ENCODE measurements at regions not wholly inside any gene's neighbourhood (a gene's known extent, or its start where the extent isn't known, plus 50 kb on each side); places are given as distances from the start of the nearest gene placed in this dataset.

- Histone ChIP-seq H3K27me3 (ENCODE audit: low read length) (no peaks in the 10 kb centered on the region), H2AFZ (ENCODE audit: low read length) (no peak overlapping the region), H3K9me3 (ENCODE audit: low read length) (no peaks in the 10 kb centered on the region), H3K9me2 (replicated peaks; ENCODE audit: low read length) (no peaks in the 10 kb centered on the region), H3K27ac (ENCODE audit: low read length) (no peak overlapping the region), H3K36me3 (ENCODE audit: low read depth, low read length) (no peaks in the 10 kb centered on the region), H4K20me1 (ENCODE audit: low read length) (no peaks in the 10 kb centered on the region), H3F3A (ENCODE audit: low read length, unreplicated experiment) (no peaks in the 10 kb centered on the region), H3K4me2 (ENCODE audit: low read length) (no peak overlapping the region), H3K4me1 (ENCODE audit: insufficient read depth, low read length) (peaks cover 36% of the 10 kb centered on the region), H3K4me3 (ENCODE audit: low read length) (no peak overlapping the region), H3K79me2 (ENCODE audit: low read length) (no peaks in the 10 kb centered on the region), H3K9ac (ENCODE audit: low read length) (no peak overlapping the region)
- ATAC-seq = no peak
- DNase-seq = no peak
- intact Hi-C loops (cut with micrococcal nuclease) = no loop called here
- no TSS peak for BruUV-seq (replicated peaks)
- TF ChIP-seq, protein P1, sequence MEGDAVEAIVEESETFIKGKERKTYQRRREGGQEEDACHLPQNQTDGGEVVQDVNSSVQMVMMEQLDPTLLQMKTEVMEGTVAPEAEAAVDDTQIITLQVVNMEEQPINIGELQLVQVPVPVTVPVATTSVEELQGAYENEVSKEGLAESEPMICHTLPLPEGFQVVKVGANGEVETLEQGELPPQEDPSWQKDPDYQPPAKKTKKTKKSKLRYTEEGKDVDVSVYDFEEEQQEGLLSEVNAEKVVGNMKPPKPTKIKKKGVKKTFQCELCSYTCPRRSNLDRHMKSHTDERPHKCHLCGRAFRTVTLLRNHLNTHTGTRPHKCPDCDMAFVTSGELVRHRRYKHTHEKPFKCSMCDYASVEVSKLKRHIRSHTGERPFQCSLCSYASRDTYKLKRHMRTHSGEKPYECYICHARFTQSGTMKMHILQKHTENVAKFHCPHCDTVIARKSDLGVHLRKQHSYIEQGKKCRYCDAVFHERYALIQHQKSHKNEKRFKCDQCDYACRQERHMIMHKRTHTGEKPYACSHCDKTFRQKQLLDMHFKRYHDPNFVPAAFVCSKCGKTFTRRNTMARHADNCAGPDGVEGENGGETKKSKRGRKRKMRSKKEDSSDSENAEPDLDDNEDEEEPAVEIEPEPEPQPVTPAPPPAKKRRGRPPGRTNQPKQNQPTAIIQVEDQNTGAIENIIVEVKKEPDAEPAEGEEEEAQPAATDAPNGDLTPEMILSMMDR (conservative IDR thresholded peaks at IDR 0.05; ENCODE audit: low read depth, low read length) = no peak
- no peak for TF ChIP-seq EZH2 (IDR thresholded peaks at IDR 0.05; ENCODE audit: low read length, unreplicated experiment)
- no peak for TF ChIP-seq EZH2phosphoT487 (IDR thresholded peaks at IDR 0.05; ENCODE audit: borderline replicate concordance, low read length)
- ChIA-PET POLR2A (ENCODE audit: unreplicated experiment) (no interaction called here), CTCF (no interaction called here)
These were observed 95.0 kb downstream of the DUSP6 start for GRCh38 chr12:89257340-89257739.

DNA sequence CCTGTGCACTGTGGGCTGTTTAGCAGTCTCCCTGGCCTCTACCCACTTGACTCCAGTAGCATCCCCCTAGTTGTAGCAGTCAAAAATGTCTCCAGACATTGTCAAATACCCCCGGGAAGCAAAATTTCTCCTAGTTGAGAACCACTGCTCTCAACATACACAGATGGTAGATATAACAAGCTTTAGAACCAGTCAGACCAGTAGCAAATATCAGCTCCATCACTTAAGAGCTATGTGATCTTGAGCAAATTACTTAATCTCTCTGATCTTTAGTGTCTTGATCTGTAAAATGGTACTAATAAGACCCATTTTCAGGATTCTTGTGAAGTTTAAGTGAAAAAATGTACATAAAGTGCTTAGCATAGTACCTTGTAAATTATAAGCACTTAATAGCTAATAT, 96.2 kb downstream of the DUSP6 start:
- intact Hi-C loops (cut with micrococcal nuclease) = no loop called here
- ChIA-PET CTCF (no interaction called here), POLR2A (ENCODE audit: unreplicated experiment) (no interaction called here)
- ATAC-seq = no peak
- Histone ChIP-seq H3K9ac (ENCODE audit: low read length) (no peak overlapping the region), H3K9me3 (ENCODE audit: low read length) (no peaks in the 10 kb centered on the region), H3K4me3 (ENCODE audit: low read length) (no peak overlapping the region), H3K79me2 (ENCODE audit: low read length) (no peaks in the 10 kb centered on the region), H3K9me2 (replicated peaks; ENCODE audit: low read length) (no peaks in the 10 kb centered on the region), H3K27me3 (ENCODE audit: low read length) (no peaks in the 10 kb centered on the region), H3F3A (ENCODE audit: low read length, unreplicated experiment) (no peaks in the 10 kb centered on the region), H3K36me3 (ENCODE audit: low read depth, low read length) (no peaks in the 10 kb centered on the region), H2AFZ (ENCODE audit: low read length) (no peak overlapping the region), H3K4me2 (ENCODE audit: low read length) (no peak overlapping the region), H3K4me1 (ENCODE audit: insufficient read depth, low read length) (peaks cover 34% of the 10 kb centered on the region), H3K27ac (ENCODE audit: low read length) (no peak overlapping the region), H4K20me1 (ENCODE audit: low read length) (no peaks in the 10 kb centered on the region)
- peak; percentile 18 for DNase-seq
- TF ChIP-seq, protein P1 (conservative IDR thresholded peaks at IDR 0.05; ENCODE audit: low read depth, low read length) = no peak
- TF ChIP-seq EZH2phosphoT487 (IDR thresholded peaks at IDR 0.05; ENCODE audit: borderline replicate concordance, low read length) (no peak), EZH2 (IDR thresholded peaks at IDR 0.05; ENCODE audit: low read length, unreplicated experiment) (no peak)
- BruUV-seq (replicated peaks) = no TSS peak

DNA sequence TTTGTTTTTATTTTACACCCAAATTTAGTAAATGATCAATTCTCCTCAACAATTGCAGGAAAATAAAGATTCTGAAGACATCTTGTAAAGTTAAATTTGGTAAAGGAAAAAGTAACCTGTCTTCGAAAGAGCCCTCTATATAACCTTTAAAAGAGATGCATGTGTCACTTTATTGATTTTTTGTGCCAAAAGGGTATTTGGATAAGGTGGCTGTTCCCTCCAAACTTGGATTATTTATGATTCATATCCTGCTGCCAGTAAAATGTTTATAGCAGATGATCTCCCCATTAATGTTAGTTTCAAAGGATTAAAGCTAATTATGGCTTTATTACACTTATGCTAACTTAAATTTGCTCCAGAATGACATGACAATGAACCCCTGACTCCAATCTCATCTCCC, 98.8 kb downstream of the DUSP6 start:
- BruUV-seq (replicated peaks) = no TSS peak
- no peaks in the 10 kb centered on the region for H3K79me2 ChIP-seq (ENCODE audit: low read length)
- intact Hi-C loops (cut with micrococcal nuclease) = loop anchor here (5.0 kb wide), 1 partner anchor 94 kb away; no protein-coding TSS in a partner anchor
- ATAC-seq = peak; percentile 89
- POLR2A ChIA-PET (ENCODE audit: unreplicated experiment) = no interaction called here
- 0 out of 2 replicates have a peak overlapping the region, but pooled peaks have one; percentile 10 for H3K4me2 ChIP-seq (ENCODE audit: low read length)
- TF ChIP-seq EZH2 (IDR thresholded peaks at IDR 0.05; ENCODE audit: low read length, unreplicated experiment) (no peak), EZH2phosphoT487 (IDR thresholded peaks at IDR 0.05; ENCODE audit: borderline replicate concordance, low read length) (no peak)
- TF ChIP-seq, protein P1 (conservative IDR thresholded peaks at IDR 0.05; ENCODE audit: low read depth, low read length) = no peak
- no peak overlapping the region for H3K4me3 ChIP-seq (ENCODE audit: low read length)
- H3K9ac ChIP-seq (ENCODE audit: low read length) = peak overlapping the region; percentile 28; the same call in 1 of the 2 replicates
- H3K9me2 ChIP-seq (replicated peaks; ENCODE audit: low read length) = no peaks in the 10 kb centered on the region
- peak; percentile 89 for DNase-seq
- no peaks in the 10 kb centered on the region for H3F3A ChIP-seq (ENCODE audit: low read length, unreplicated experiment)
- no peak overlapping the region for H2AFZ ChIP-seq (ENCODE audit: low read length)
- peaks cover 26% of the 10 kb centered on the region for H3K4me1 ChIP-seq (ENCODE audit: insufficient read depth, low read length)
- CTCF ChIA-PET = no interaction called here
- no peaks in the 10 kb centered on the region for H4K20me1 ChIP-seq (ENCODE audit: low read length)
- H3K27ac ChIP-seq (ENCODE audit: low read length) = peak overlapping the region; percentile 84
- H3K9me3 ChIP-seq (ENCODE audit: low read length) = no peaks in the 10 kb centered on the region
- no peaks in the 10 kb centered on the region for H3K36me3 ChIP-seq (ENCODE audit: low read depth, low read length)
- no peaks in the 10 kb centered on the region for H3K27me3 ChIP-seq (ENCODE audit: low read length)
